Esophagus muscularis mucosa (tissue), 3 donors: ENCODE measurements at regions not wholly inside any gene's neighbourhood (a gene's known extent, or its start where the extent isn't known, plus 50 kb on each side); places are given as distances from the start of the nearest gene placed in this dataset.

ENCODE experiments used
- CTCF ChIP-seq, 3 experiments: fragments of 200-600 bp in 2 of 3; fragments of 450-650 bp in 1 of 3; sonication (generic) in 2 of 3; IDR thresholded peaks; one replicate each; pipeline ENCODE4 v1.5.1; 2017 to 2019; ENCODE audit warnings: antibody characterized with exemption in 3 of 3, mild to moderate bottlenecking in 2 of 3, moderate library complexity in 1 of 3
- POLR2A ChIP-seq: fragments of 450-650 bp; IDR thresholded peaks from one replicate; pipeline ENCODE4 v1.6.1; 2017; ENCODE audit warnings: antibody characterized with exemption, moderate library complexity, mild to moderate bottlenecking, low read depth
- POLR2AphosphoS5 ChIP-seq, 2 donors: sonication (generic); formaldehyde crosslinking; IDR thresholded peaks; one replicate each; pipeline ENCODE4 v1.6.1; 2017; ENCODE audit warnings: antibody characterized with exemption in 2 of 2

GRCh38 chr15:57820119-57820518 lies 113.6 kb downstream of the POLR2M start:
- no peak for TF ChIP-seq POLR2AphosphoS5 (IDR thresholded peaks at IDR 0.05)
- TF ChIP-seq POLR2A, result no peak
- no peak for TF ChIP-seq CTCF (IDR thresholded peaks at IDR 0.05)
